ENCODE measurements at regions not wholly inside any gene's neighbourhood (a gene's known extent, or its start where the extent isn't known, plus 50 kb on each side); places are given as distances from the start of the nearest gene placed in this dataset.

GRCh38 chr16:31636433-31636832 is 108.7 kb downstream of the AHSP start:
- no peak for DNase-seq (ENCODE audit: low read depth in 1 of 2, low spot score in 2 of 2)
- Histone ChIP-seq H3K23me2 (ENCODE audit: low read depth, low read length) (no peaks in the 10 kb centered on the region), H3K9ac (replicated peaks in 1 of 4; ENCODE audit: extremely low read depth in 1 of 4, low read depth in 3 of 4, low read length in 3 of 4) (no peak overlapping the region), H2BK120ac (replicated peaks; ENCODE audit: low read depth, low read length) (no peak overlapping the region), H3K14ac (ENCODE audit: insufficient read length) (no peak overlapping the region), H4K5ac (ENCODE audit: insufficient read length, low read depth, low read length) (no peak overlapping the region), H4K20me1 (replicated peaks in 1 of 2; ENCODE audit: control insufficient read depth in 1 of 2, insufficient read depth in 2 of 2, low read length in 2 of 2) (no peaks in the 10 kb centered on the region), H3K23ac (ENCODE audit: insufficient read length) (no peak overlapping the region), H3K4me2 (ENCODE audit: insufficient read depth in 1 of 2, low read depth in 2 of 2, low read length in 2 of 2) (no peak overlapping the region), H2AK5ac (ENCODE audit: low read depth, low read length) (no peak overlapping the region), H2BK20ac (ENCODE audit: low read length) (no peak overlapping the region), H3K9me3 (ENCODE audit: insufficient read depth in 2 of 2, low read depth in 1 of 2, low read length in 1 of 2) (peaks cover 34 to 38% of the 10 kb centered on the region in 2 experiments), H3K27ac (ENCODE audit: low read depth, low read length) (no peak overlapping the region), H3K4ac (replicated peaks; ENCODE audit: insufficient read length, low read depth, low read length) (no peak overlapping the region), H3K27me3 (replicated peaks in 1 of 4; ENCODE audit: control insufficient read depth in 3 of 4, extremely low read depth in 1 of 4, insufficient read depth in 3 of 4, low read length in 3 of 4) (no peaks in the 10 kb centered on the region), H2BK12ac (ENCODE audit: low read depth, low read length) (no peak overlapping the region), H3K56ac (replicated peaks; ENCODE audit: insufficient read length, low read depth, low read length) (no peak overlapping the region), H3K4me3 (ENCODE audit: extremely low read depth in 1 of 4, insufficient read depth in 2 of 4, low read depth in 3 of 4, low read length in 4 of 4) (no peak overlapping the region), H2BK5ac (ENCODE audit: low read depth, low read length) (no peak overlapping the region), H3K4me1 (replicated peaks in 1 of 4; ENCODE audit: control insufficient read depth in 3 of 4, insufficient read depth in 4 of 4, low read length in 3 of 4) (no peaks in the 10 kb centered on the region), H2AFZ (ENCODE audit: low read length) (no peak overlapping the region), H4K91ac (replicated peaks; ENCODE audit: insufficient read length, low read length) (no peak overlapping the region), H3K18ac (ENCODE audit: extremely low read depth, low read length) (no peak overlapping the region), H3K79me1 (ENCODE audit: low read depth, low read length) (no peaks in the 10 kb centered on the region), H4K8ac (ENCODE audit: extremely low read depth, insufficient read depth, low read length) (no peak overlapping the region), H3K36me3 (ENCODE audit: control insufficient read depth in 2 of 4, insufficient read depth in 4 of 4, low read length in 3 of 4) (no peaks in the 10 kb centered on the region), H2BK15ac (ENCODE audit: low read length) (no peak overlapping the region), H3K79me2 (ENCODE audit: control insufficient read depth in 1 of 2, insufficient read depth in 2 of 2, low read length in 2 of 2) (no peaks in the 10 kb centered on the region)
- WGBS, 2 experiments (ENCODE audit: extremely low coverage in 1 of 2, insufficient coverage in 1 of 2, insufficient read length in 1 of 2, insufficient replicate concordance in 2 of 2, low coverage in 1 of 2, low lambda C conversion rate in 2 of 2, missing lambda C conversion rate in 1 of 2), result 79% methylated on average over 7 of the region's 7 CpGs; no CpG with 5 or more reads in 1 of the 2 experiments
- ChIA-PET CTCF (ENCODE audit: partially characterized antibody) (no interaction called here), POLR2A (ENCODE audit: partially characterized antibody) (no interaction called here)
- no peak for FAIRE-seq
- no peak for TF ChIP-seq CHD1 (IDR thresholded peaks at IDR 0.05; ENCODE audit: low read depth, low read length)
